ENCODE measurements at regions not wholly inside any gene's neighbourhood (a gene's known extent, or its start where the extent isn't known, plus 50 kb on each side); places are given as distances from the start of the nearest gene placed in this dataset.

DNA sequence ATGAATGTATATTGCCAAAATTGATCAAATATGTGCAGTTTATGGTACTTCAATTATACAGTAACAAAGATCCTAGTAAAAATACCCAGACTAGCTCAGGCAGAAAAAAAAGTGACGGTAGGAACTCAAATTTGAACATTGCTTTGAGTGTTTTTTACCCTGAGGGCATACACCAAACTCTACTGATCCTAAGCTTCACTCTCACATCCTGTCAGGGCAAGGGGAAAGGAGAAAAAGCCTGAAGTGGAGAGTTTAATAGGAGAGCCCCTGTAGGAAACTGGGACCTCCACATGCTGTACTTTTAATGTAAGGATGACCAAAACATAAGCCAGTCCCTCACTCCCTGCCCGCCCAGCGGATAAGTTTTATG lies 59.8 kb upstream of the GNG12 start:
- FAIRE-seq (no peak), DNase-seq (ENCODE audit: insufficient read length, low spot score) (no peak)
- TF ChIP-seq, protein P1, sequence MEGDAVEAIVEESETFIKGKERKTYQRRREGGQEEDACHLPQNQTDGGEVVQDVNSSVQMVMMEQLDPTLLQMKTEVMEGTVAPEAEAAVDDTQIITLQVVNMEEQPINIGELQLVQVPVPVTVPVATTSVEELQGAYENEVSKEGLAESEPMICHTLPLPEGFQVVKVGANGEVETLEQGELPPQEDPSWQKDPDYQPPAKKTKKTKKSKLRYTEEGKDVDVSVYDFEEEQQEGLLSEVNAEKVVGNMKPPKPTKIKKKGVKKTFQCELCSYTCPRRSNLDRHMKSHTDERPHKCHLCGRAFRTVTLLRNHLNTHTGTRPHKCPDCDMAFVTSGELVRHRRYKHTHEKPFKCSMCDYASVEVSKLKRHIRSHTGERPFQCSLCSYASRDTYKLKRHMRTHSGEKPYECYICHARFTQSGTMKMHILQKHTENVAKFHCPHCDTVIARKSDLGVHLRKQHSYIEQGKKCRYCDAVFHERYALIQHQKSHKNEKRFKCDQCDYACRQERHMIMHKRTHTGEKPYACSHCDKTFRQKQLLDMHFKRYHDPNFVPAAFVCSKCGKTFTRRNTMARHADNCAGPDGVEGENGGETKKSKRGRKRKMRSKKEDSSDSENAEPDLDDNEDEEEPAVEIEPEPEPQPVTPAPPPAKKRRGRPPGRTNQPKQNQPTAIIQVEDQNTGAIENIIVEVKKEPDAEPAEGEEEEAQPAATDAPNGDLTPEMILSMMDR (IDR thresholded peaks at IDR 0.05; ENCODE audit: insufficient read depth, missing control alignments): no peak

DNA sequence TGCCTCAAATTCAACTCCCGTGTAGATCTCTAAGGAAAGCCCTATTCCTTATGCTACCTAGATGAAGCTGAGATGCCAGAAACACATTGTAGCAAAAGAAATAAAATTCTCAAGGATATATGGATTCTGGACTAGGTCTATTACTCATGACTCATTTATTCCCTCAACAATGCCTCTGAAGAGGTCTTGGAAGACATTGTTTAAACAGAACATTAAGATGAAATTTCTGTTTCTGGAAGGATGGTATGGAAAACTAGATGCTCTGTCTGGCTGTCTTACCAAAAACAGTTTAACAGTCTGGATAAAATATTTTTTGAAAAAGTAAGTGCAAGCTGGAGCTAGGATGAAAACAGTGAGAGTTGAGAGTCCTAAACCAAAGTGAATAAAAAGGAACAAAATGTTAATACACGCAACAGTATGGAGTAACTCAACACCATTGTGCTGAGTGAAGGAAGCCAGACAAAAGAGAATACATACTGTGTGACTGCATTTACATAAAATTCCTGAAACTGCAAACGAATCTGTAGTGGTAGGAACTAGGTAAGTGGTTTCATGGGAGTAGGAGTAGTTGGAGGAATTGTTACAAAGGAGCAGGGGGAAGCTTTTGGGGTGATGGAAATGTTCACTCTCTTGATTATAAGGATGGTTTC lies 59.3 kb upstream of the GNG12 start:
- DNase-seq (ENCODE audit: insufficient read length, low spot score) (no peak), FAIRE-seq (no peak)
- TF ChIP-seq, protein P1 (IDR thresholded peaks at IDR 0.05; ENCODE audit: insufficient read depth, missing control alignments): no peak

DNA sequence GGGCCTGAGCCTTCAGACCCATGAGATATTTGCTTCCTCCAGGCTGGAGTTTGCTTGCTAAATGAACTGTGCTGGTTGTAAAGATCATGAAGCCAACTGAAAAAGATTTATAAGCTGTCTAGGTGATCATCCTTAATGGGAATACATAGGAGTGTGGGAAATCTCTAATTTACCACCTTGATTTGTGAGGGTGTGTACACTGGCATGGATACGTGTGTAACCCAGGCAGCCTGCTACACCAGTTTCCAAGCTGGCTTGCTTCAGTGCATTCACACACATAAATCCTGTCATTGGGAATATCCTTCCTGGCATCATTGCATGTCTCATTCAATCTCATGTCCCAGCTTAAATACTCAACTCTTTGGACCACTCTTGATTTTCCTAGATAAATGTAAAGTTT lies 57.6 kb upstream of the GNG12 start:
- FAIRE-seq (no peak), DNase-seq (ENCODE audit: insufficient read length, low spot score) (no peak)
- TF ChIP-seq, protein P1 (IDR thresholded peaks at IDR 0.05; ENCODE audit: insufficient read depth, missing control alignments): no peak

DNA sequence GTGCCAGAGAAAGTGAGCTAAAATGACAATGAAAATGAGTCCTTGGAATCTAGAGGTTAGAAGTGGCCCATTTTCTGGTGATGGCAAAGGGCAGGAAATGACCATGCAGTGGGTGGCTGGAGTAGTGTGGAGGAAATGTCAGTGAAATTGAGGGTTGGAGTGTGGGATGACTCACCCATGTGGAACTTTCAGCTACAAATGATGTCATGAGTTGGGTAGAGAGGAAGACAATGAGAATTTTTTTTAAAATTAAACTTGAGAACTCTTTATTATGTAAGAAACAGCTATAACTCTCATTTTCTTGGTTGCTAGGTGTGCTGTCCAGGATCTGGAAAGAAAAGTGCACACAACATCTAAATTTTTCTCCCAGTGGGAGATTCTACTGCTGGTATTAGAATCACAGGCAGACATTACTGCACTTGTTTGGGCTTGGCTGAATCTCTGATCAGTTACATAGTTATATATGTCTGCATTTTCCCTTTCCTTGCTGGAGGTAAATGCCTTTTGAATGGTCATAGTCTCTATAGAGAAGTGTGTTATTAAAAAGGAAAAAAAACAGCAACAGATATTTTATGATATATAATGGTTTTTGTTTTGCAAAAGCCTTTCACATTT lies 56.8 kb upstream of the GNG12 start:
- TF ChIP-seq, protein P1 (IDR thresholded peaks at IDR 0.05; ENCODE audit: insufficient read depth, missing control alignments): no peak
- DNase-seq (ENCODE audit: insufficient read length, low spot score) (no peak), FAIRE-seq (no peak)

DNA sequence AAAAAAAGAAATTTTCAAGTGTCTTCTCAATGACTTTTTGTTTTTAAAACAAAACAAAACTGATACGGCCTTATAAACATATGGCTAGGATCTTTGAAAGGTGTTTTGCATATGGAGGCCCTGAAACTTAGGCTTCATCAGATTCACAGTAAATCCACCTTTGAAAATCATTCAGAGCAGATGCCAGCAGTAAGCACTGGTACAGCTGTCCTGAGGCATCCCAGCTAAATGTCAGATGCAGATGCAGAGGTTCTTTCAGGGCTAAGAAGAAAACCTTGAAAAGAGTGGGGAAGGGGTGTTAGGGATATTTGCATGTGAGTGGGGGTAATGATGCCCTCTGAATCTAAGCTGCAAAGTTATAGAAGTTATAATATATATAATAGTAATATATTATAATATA lies 56.2 kb upstream of the GNG12 start:
- FAIRE-seq (no peak), DNase-seq (ENCODE audit: insufficient read length, low spot score) (no peak)
- TF ChIP-seq, protein P1 (IDR thresholded peaks at IDR 0.05; ENCODE audit: insufficient read depth, missing control alignments): no peak

DNA sequence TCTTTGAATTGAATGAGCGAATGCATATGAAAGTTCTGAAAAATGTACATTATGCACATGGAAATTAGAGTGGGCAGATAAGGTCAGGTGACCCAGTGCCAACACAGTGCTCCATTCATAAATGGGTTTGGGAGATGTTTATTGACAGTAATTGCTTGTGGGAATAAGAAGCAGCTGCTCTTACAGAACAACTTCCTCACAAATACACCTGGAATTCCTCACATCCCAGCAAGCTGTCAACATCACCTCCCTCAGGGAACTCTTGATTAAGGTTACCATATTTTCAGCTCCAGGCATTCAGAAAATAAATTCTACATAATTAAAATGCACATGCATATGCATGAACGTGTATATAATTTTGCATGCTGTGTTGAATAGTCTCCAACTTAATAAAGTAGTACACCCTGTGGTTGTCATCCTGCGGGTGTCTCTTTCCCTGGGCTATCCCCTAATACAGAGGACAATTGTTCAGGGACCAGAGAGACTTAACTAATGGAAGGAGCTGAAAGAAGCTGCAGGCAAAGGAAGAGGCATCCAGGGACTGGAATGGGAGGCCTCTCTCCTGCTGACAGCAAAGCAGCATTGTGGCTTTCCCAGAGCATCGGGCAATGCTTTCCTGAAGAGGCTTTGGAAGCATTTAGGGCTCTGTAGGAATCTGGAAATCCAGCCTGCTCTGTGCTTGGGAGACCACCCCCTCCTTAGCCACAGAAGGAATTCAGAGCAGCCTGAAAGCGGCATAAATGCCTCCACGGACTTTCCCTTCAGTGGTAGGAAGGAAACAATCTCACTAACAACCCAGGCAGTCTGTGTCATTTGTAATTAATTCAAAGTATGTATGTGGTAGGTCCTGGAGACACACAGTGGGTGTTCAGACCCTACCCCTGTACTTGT lies 55.2 kb upstream of the GNG12 start:
- FAIRE-seq: no peak
- TF ChIP-seq, protein P1 (IDR thresholded peaks at IDR 0.05; ENCODE audit: insufficient read depth, missing control alignments): no peak

More for the DNA sequence above, 55.2 kb upstream of the GNG12 start:
- DNase-seq (ENCODE audit: insufficient read length, low spot score): no peak

All from D721Med (cell line).